ENCODE measurements at regions not wholly inside any gene's neighbourhood (a gene's known extent, or its start where the extent isn't known, plus 50 kb on each side); places are given as distances from the start of the nearest gene placed in this dataset.

GRCh38 chr1:47623557-47623940 lies 185.7 kb downstream of the FOXD2 start:
- H3K4me1 Mint-ChIP-seq: no peaks in the 10 kb centered on the region
- H3K27ac ChIP-seq (ENCODE audit: insufficient read depth, low read length, poor library complexity, severe bottlenecking): no peak overlapping the region
- peaks cover 12% of the 10 kb centered on the region for H3K27me3 Mint-ChIP-seq
- DNase-seq (no peak), ATAC-seq (ENCODE audit: low read depth in 2 of 2) (no peak)
- no peak overlapping the region for H3K4me3 Mint-ChIP-seq
- peaks cover 0 to 5% (median 0%) of the 10 kb centered on the region in 7 donors for H3K9me3 Mint-ChIP-seq
- H3K27me3 ChIP-seq (ENCODE audit: control insufficient read depth, insufficient read depth, low read length): no peaks in the 10 kb centered on the region
- H3K4me1 ChIP-seq (ENCODE audit: control insufficient read depth, insufficient read depth, low read length, poor library complexity, severe bottlenecking): no peaks in the 10 kb centered on the region
- no peak overlapping the region for H3K4me3 ChIP-seq (ENCODE audit: low read depth, low read length)
- H3K36me3 ChIP-seq (ENCODE audit: control insufficient read depth, insufficient read depth, low read length): no peaks in the 10 kb centered on the region
- no peaks in the 10 kb centered on the region for H3K9me3 ChIP-seq (ENCODE audit: control insufficient read depth in 2 of 2, low read length in 2 of 2)
- no peak overlapping the region for H3K27ac Mint-ChIP-seq
- H3K36me3 Mint-ChIP-seq: no peaks in the 10 kb centered on the region

GRCh38 chr1:47624531-47624930 lies 186.7 kb downstream of the FOXD2 start:
- no peaks in the 10 kb centered on the region for H3K27me3 ChIP-seq (ENCODE audit: control insufficient read depth, insufficient read depth, low read length)

DNA sequence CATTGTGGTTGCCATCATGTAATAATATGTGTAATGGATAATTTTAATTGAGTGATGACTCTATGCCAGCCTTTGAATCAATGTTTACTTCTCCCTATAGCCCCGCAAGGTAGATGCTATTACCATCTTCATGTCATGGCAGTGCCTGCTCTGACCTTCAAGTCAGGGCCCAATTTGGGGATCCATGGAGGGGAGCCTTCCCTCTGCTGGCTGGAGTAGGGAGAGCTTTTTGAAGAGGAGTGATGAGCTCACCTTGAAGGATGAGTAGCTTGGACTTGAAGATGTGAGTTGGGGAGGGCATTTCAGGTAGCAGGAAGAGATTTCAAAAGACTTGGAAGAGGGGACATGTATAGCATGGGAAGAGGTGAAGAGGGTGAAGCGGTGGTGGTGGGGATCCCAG lies 189.2 kb downstream of the FOXD2 start:
- H3K4me3 ChIP-seq (ENCODE audit: low read depth, low read length): no peak overlapping the region
- H3K4me3 Mint-ChIP-seq: no peak overlapping the region
- H3K4me1 ChIP-seq (ENCODE audit: control insufficient read depth, insufficient read depth, low read length, poor library complexity, severe bottlenecking): no peaks in the 10 kb centered on the region
- H3K36me3 ChIP-seq (ENCODE audit: control insufficient read depth, insufficient read depth, low read length): no peaks in the 10 kb centered on the region
- H3K27ac Mint-ChIP-seq: no peak overlapping the region
- no peak for DNase-seq
- ATAC-seq (ENCODE audit: low read depth in 2 of 2): no peak
- peaks cover 12% of the 10 kb centered on the region for H3K27me3 Mint-ChIP-seq
- H3K27me3 ChIP-seq (ENCODE audit: control insufficient read depth, insufficient read depth, low read length): no peaks in the 10 kb centered on the region
- no peaks in the 10 kb centered on the region for H3K9me3 ChIP-seq (ENCODE audit: control insufficient read depth in 2 of 2, low read length in 2 of 2)
- H3K36me3 Mint-ChIP-seq: no peaks in the 10 kb centered on the region
- no peaks in the 10 kb centered on the region for H3K4me1 Mint-ChIP-seq
- peaks cover 0 to 4% (median 0%) of the 10 kb centered on the region in 7 donors for H3K9me3 Mint-ChIP-seq
- H3K27ac ChIP-seq (ENCODE audit: insufficient read depth, low read length, poor library complexity, severe bottlenecking): no peak overlapping the region

More at GRCh38 chr1:47624531-47624930, 186.7 kb downstream of the FOXD2 start:
- peak overlapping the region in 1 of 3 donors; percentile 33 for H3K27ac Mint-ChIP-seq
- peaks cover 0 to 5% (median 0%) of the 10 kb centered on the region in 7 donors for H3K9me3 Mint-ChIP-seq
- H3K27me3 Mint-ChIP-seq: peaks cover 12% of the 10 kb centered on the region
- ATAC-seq (ENCODE audit: low read depth in 2 of 2) (no peak), DNase-seq (peak in 1 of 3 donors; percentile 3)
- no peaks in the 10 kb centered on the region for H3K4me1 Mint-ChIP-seq
- Histone ChIP-seq H3K4me1 (ENCODE audit: control insufficient read depth, insufficient read depth, low read length, poor library complexity, severe bottlenecking) (no peaks in the 10 kb centered on the region), H3K36me3 (ENCODE audit: control insufficient read depth, insufficient read depth, low read length) (no peaks in the 10 kb centered on the region), H3K4me3 (ENCODE audit: low read depth, low read length) (no peak overlapping the region), H3K27ac (ENCODE audit: insufficient read depth, low read length, poor library complexity, severe bottlenecking) (no peak overlapping the region), H3K9me3 (ENCODE audit: control insufficient read depth in 2 of 2, low read length in 2 of 2) (no peaks in the 10 kb centered on the region)
- no peaks in the 10 kb centered on the region for H3K36me3 Mint-ChIP-seq
- H3K4me3 Mint-ChIP-seq: no peak overlapping the region

GRCh38 chr1:47627471-47628370 lies 189.9 kb downstream of the FOXD2 start:
- H3K4me1 Mint-ChIP-seq: no peaks in the 10 kb centered on the region
- H3K36me3 Mint-ChIP-seq: no peaks in the 10 kb centered on the region
- H3K36me3 ChIP-seq (ENCODE audit: control insufficient read depth, insufficient read depth, low read length): no peaks in the 10 kb centered on the region
- DNase-seq: no peak
- H3K4me3 Mint-ChIP-seq: no peak overlapping the region
- H3K27ac Mint-ChIP-seq: no peak overlapping the region
- H3K9me3 ChIP-seq (ENCODE audit: control insufficient read depth in 2 of 2, low read length in 2 of 2): no peaks in the 10 kb centered on the region
- no peak overlapping the region for H3K27ac ChIP-seq (ENCODE audit: insufficient read depth, low read length, poor library complexity, severe bottlenecking)
- H3K9me3 Mint-ChIP-seq: peaks cover 0 to 4% (median 0%) of the 10 kb centered on the region in 7 donors
- peaks cover 12% of the 10 kb centered on the region for H3K27me3 Mint-ChIP-seq
- H3K4me1 ChIP-seq (ENCODE audit: control insufficient read depth, insufficient read depth, low read length, poor library complexity, severe bottlenecking): no peaks in the 10 kb centered on the region
- H3K4me3 ChIP-seq (ENCODE audit: low read depth, low read length): no peak overlapping the region
- ATAC-seq (ENCODE audit: low read depth in 2 of 2): no peak
- H3K27me3 ChIP-seq (ENCODE audit: control insufficient read depth, insufficient read depth, low read length): no peaks in the 10 kb centered on the region

DNA sequence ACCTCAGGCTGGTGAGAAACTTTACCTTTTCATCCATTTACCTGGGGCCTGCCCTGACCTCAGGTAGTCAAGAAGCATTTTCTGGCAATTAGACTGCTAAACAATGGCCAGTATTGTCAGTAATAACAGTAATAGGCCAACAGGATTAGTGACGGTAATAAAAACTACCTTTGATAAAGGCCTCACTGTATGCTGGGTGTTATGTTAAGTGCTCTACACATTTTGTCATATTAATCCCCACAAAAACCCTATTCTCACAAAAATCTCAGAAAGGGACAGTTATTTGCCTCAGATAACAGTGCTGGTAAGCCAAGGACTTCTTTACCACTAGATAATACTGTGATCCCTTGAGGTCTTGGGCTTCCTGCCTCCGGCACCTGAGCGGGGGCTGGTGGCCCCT lies 191.4 kb downstream of the FOXD2 start:
- ATAC-seq (ENCODE audit: low read depth in 2 of 2) (no peak), DNase-seq (no peak)
- Mint-ChIP-seq H3K36me3 (no peaks in the 10 kb centered on the region), H3K4me3 (no peak overlapping the region), H3K4me1 (no peaks in the 10 kb centered on the region), H3K9me3 (peaks cover 0 to 4% (median 0%) of the 10 kb centered on the region in 7 donors), H3K27ac (no peak overlapping the region), H3K27me3 (peaks cover 12% of the 10 kb centered on the region)
- H3K9me3 ChIP-seq (ENCODE audit: control insufficient read depth in 2 of 2, low read length in 2 of 2): no peaks in the 10 kb centered on the region
- no peak overlapping the region for H3K27ac ChIP-seq (ENCODE audit: insufficient read depth, low read length, poor library complexity, severe bottlenecking)
- no peaks in the 10 kb centered on the region for H3K27me3 ChIP-seq (ENCODE audit: control insufficient read depth, insufficient read depth, low read length)
- H3K4me1 ChIP-seq (ENCODE audit: control insufficient read depth, insufficient read depth, low read length, poor library complexity, severe bottlenecking): no peaks in the 10 kb centered on the region
- no peak overlapping the region for H3K4me3 ChIP-seq (ENCODE audit: low read depth, low read length)
- no peaks in the 10 kb centered on the region for H3K36me3 ChIP-seq (ENCODE audit: control insufficient read depth, insufficient read depth, low read length)

- Mint-ChIP-seq H3K4me1 (no peaks in the 10 kb centered on the region), H3K27me3 (peaks cover 4% of the 10 kb centered on the region), H3K4me3 (no peak overlapping the region), H3K9me3 (peaks cover 0 to 2% (median 0%) of the 10 kb centered on the region in 7 donors), H3K36me3 (no peaks in the 10 kb centered on the region), H3K27ac (no peak overlapping the region)
- no peak for DNase-seq
- Histone ChIP-seq H3K36me3 (ENCODE audit: control insufficient read depth, insufficient read depth, low read length) (no peaks in the 10 kb centered on the region), H3K9me3 (ENCODE audit: control insufficient read depth in 2 of 2, low read length in 2 of 2) (no peaks in the 10 kb centered on the region), H3K4me1 (ENCODE audit: control insufficient read depth, insufficient read depth, low read length, poor library complexity, severe bottlenecking) (no peaks in the 10 kb centered on the region), H3K4me3 (ENCODE audit: low read depth, low read length) (no peak overlapping the region), H3K27me3 (ENCODE audit: control insufficient read depth, insufficient read depth, low read length) (no peaks in the 10 kb centered on the region), H3K27ac (ENCODE audit: insufficient read depth, low read length, poor library complexity, severe bottlenecking) (no peak overlapping the region)
- ATAC-seq (ENCODE audit: low read depth in 2 of 2): no peak
Observed at GRCh38 chr1:47630346-47630745, 192.5 kb downstream of the FOXD2 start.

GRCh38 chr1:47631411-47631995 lies 193.7 kb downstream of the FOXD2 start:
- H3K9me3 Mint-ChIP-seq: peaks cover 0 to 2% (median 0%) of the 10 kb centered on the region in 7 donors
- H3K36me3 Mint-ChIP-seq: no peaks in the 10 kb centered on the region
- no peaks in the 10 kb centered on the region for H3K36me3 ChIP-seq (ENCODE audit: control insufficient read depth, insufficient read depth, low read length)
- H3K4me1 ChIP-seq (ENCODE audit: control insufficient read depth, insufficient read depth, low read length, poor library complexity, severe bottlenecking): no peaks in the 10 kb centered on the region
- no peak overlapping the region for H3K4me3 Mint-ChIP-seq
- H3K27me3 ChIP-seq (ENCODE audit: control insufficient read depth, insufficient read depth, low read length): no peaks in the 10 kb centered on the region
- ATAC-seq (ENCODE audit: low read depth in 2 of 2) (no peak), DNase-seq (no peak)
- peaks cover 4% of the 10 kb centered on the region for H3K27me3 Mint-ChIP-seq
- H3K27ac ChIP-seq (ENCODE audit: insufficient read depth, low read length, poor library complexity, severe bottlenecking): no peak overlapping the region
- H3K27ac Mint-ChIP-seq: no peak overlapping the region
- H3K9me3 ChIP-seq (ENCODE audit: control insufficient read depth in 2 of 2, low read length in 2 of 2): no peaks in the 10 kb centered on the region
- no peak overlapping the region for H3K4me3 ChIP-seq (ENCODE audit: low read depth, low read length)
- no peaks in the 10 kb centered on the region for H3K4me1 Mint-ChIP-seq

All from CD4-positive, CD25-positive, alpha-beta regulatory T cell (primary cell).